NCI-H226 (cell line): ENCODE measurements at regions not wholly inside any gene's neighbourhood (a gene's known extent, or its start where the extent isn't known, plus 50 kb on each side); places are given as distances from the start of the nearest gene placed in this dataset.
"Not testable (repeated sequence)": the region's sequence is repeated elsewhere in the genome, so short reads cannot be mapped to it uniquely, and the experiment has no call there.

ENCODE experiments used
- DNase-seq: peaks from one replicate; pipeline ENCODE4 v3.0.0-alpha.2; 2015

GRCh38 chr15:69876064-69876940 lies 221.4 kb downstream of the TLE3 start:
- no peak for DNase-seq

GRCh38 chr15:69879963-69880362 lies 217.8 kb downstream of the TLE3 start:
- not testable (repeated sequence) for DNase-seq

- DNase-seq = no peak
These were observed 217.0 kb downstream of the TLE3 start for GRCh38 chr15:69880571-69881301.

- DNase-seq = no peak
These were observed 216.4 kb downstream of the TLE3 start for GRCh38 chr15:69881302-69881670.

- no peak for DNase-seq
These were observed 216.0 kb downstream of the TLE3 start for GRCh38 chr15:69881766-69882165.

GRCh38 chr15:69883306-69883705 lies 214.4 kb downstream of the TLE3 start:
- no peak for DNase-seq

GRCh38 chr15:69885173-69885955 lies 212.4 kb downstream of the TLE3 start:
- DNase-seq = no peak

- no peak for DNase-seq
These were observed 210.7 kb downstream of the TLE3 start for GRCh38 chr15:69887009-69887408.

GRCh38 chr15:69887553-69887952 lies 210.2 kb downstream of the TLE3 start:
- no peak for DNase-seq

GRCh38 chr15:69888406-69888805 lies 209.3 kb downstream of the TLE3 start:
- no peak for DNase-seq

- no peak for DNase-seq
These were observed 206.6 kb downstream of the TLE3 start for GRCh38 chr15:69891070-69891536.

- no peak for DNase-seq
These were observed 206.1 kb downstream of the TLE3 start for GRCh38 chr15:69891606-69892005.

GRCh38 chr15:69892351-69892750 lies 205.4 kb downstream of the TLE3 start:
- no peak for DNase-seq

- DNase-seq = no peak
These were observed 204.6 kb downstream of the TLE3 start for GRCh38 chr15:69893086-69893485.

- DNase-seq = peak; percentile 73
These were observed 203.9 kb downstream of the TLE3 start for GRCh38 chr15:69893863-69894262.

GRCh38 chr15:69895202-69895601 lies 202.5 kb downstream of the TLE3 start:
- no peak for DNase-seq

GRCh38 chr15:69896606-69897005 lies 201.1 kb downstream of the TLE3 start:
- peak; percentile 62 for DNase-seq

- no peak for DNase-seq
These were observed 200.7 kb downstream of the TLE3 start for GRCh38 chr15:69897061-69897460.

- no peak for DNase-seq
These were observed 200.1 kb downstream of the TLE3 start for GRCh38 chr15:69897471-69898237.

- no peak for DNase-seq
These were observed 199.5 kb downstream of the TLE3 start for GRCh38 chr15:69898243-69898642.

- DNase-seq = no peak
These were observed 195.2 kb downstream of the TLE3 start for GRCh38 chr15:69902414-69903062.
